ENCODE measurements at regions not wholly inside any gene's neighbourhood (a gene's known extent, or its start where the extent isn't known, plus 50 kb on each side); places are given as distances from the start of the nearest gene placed in this dataset.

DNA sequence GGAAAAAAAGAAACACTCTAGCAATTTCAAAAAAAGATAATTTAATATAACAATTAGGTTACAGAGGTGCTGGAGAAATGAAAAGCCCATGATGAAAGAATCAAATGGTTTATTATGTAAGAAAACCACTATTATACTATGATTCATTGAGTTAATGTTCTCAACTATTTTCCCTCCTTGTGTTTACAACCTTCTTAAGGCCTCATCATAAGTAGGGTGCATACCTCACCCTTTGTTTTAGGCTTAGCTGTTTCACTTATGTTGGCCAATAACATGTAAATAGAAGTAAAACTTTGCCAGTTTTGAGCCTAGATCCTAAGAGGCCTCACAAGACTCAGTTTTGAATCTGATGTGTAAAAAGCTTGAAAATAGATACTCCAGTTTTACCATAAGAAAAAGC, 418.3 kb upstream of the DDX18 start:
- Histone ChIP-seq H3K4me2 (ENCODE audit: low read length) (no peak overlapping the region), H3K36me3 (ENCODE audit: insufficient read depth, low read length) (no peaks in the 10 kb centered on the region), H4K20me1 (ENCODE audit: insufficient read depth, low read length) (no peaks in the 10 kb centered on the region), H3K27me3 (ENCODE audit: insufficient read depth, low read length) (no peaks in the 10 kb centered on the region), H2AFZ (ENCODE audit: low read depth, low read length) (no peak overlapping the region), H3K79me2 (ENCODE audit: insufficient read depth, low read length) (no peaks in the 10 kb centered on the region), H3K4me1 (ENCODE audit: insufficient read depth, low read length) (no peaks in the 10 kb centered on the region), H3K4me3 (ENCODE audit: insufficient read depth, low read depth, low read length) (no peak overlapping the region), H3K27ac (ENCODE audit: low read depth, low read length) (no peak overlapping the region), H3K9me3 (ENCODE audit: insufficient read depth, low read depth, low read length) (peaks cover 3% of the 10 kb centered on the region), H3K9ac (ENCODE audit: low read length) (no peak overlapping the region)
- no peak for DNase-seq (ENCODE audit: low read depth)
- no peaks in the 10 kb centered on the region for H3K27me3 Mint-ChIP-seq (ENCODE audit: low read depth, unreplicated experiment)
- no peak for FAIRE-seq
- H3K9me3 Mint-ChIP-seq (ENCODE audit: unreplicated experiment), result no peaks in the 10 kb centered on the region
- no peak overlapping the region for H3K27ac Mint-ChIP-seq (ENCODE audit: unreplicated experiment)
- H3K36me3 Mint-ChIP-seq (ENCODE audit: low read depth, unreplicated experiment), result no peaks in the 10 kb centered on the region
- no peaks in the 10 kb centered on the region for H3K4me1 Mint-ChIP-seq (ENCODE audit: low read depth, unreplicated experiment)
- no peak overlapping the region for H3K4me3 Mint-ChIP-seq (ENCODE audit: unreplicated experiment)
- TF ChIP-seq CTCF (IDR thresholded peaks at IDR 0.05; ENCODE audit: insufficient read depth, low read depth, low read length) (no peak), EZH2 (IDR thresholded peaks at IDR 0.05; ENCODE audit: insufficient read depth, low read length) (no peak)

GRCh38 chr2:117401582-117401981, 412.9 kb upstream of the DDX18 start:
- H3K36me3 ChIP-seq (ENCODE audit: insufficient read depth, low read length), result no peaks in the 10 kb centered on the region
- no peak overlapping the region for H3K4me3 ChIP-seq (ENCODE audit: insufficient read depth, low read depth, low read length)
- no peaks in the 10 kb centered on the region for H3K9me3 Mint-ChIP-seq (ENCODE audit: unreplicated experiment)
- no peak overlapping the region for H3K4me3 Mint-ChIP-seq (ENCODE audit: unreplicated experiment)
- H3K79me2 ChIP-seq (ENCODE audit: insufficient read depth, low read length), result no peaks in the 10 kb centered on the region
- no peak overlapping the region for H3K9ac ChIP-seq (ENCODE audit: low read length)
- H3K27ac Mint-ChIP-seq (ENCODE audit: unreplicated experiment), result no peak overlapping the region
- DNase-seq (ENCODE audit: low read depth) (no peak), FAIRE-seq (no peak)
- no peaks in the 10 kb centered on the region for H3K27me3 ChIP-seq (ENCODE audit: insufficient read depth, low read length)
- no peaks in the 10 kb centered on the region for H3K4me1 Mint-ChIP-seq (ENCODE audit: low read depth, unreplicated experiment)
- H3K4me2 ChIP-seq (ENCODE audit: low read length), result no peak overlapping the region
- no peaks in the 10 kb centered on the region for H3K4me1 ChIP-seq (ENCODE audit: insufficient read depth, low read length)
- no peak for TF ChIP-seq CTCF (IDR thresholded peaks at IDR 0.05; ENCODE audit: insufficient read depth, low read depth, low read length)
- TF ChIP-seq EZH2 (IDR thresholded peaks at IDR 0.05; ENCODE audit: insufficient read depth, low read length), result no peak
- H3K27me3 Mint-ChIP-seq (ENCODE audit: low read depth, unreplicated experiment), result no peaks in the 10 kb centered on the region
- H2AFZ ChIP-seq (ENCODE audit: low read depth, low read length), result no peak overlapping the region
- H3K36me3 Mint-ChIP-seq (ENCODE audit: low read depth, unreplicated experiment), result no peaks in the 10 kb centered on the region
- H3K9me3 ChIP-seq (ENCODE audit: insufficient read depth, low read depth, low read length), result no peaks in the 10 kb centered on the region
- H3K27ac ChIP-seq (ENCODE audit: low read depth, low read length), result no peak overlapping the region
- H4K20me1 ChIP-seq (ENCODE audit: insufficient read depth, low read length), result no peaks in the 10 kb centered on the region

- Histone ChIP-seq H3K27me3 (ENCODE audit: insufficient read depth, low read length) (no peaks in the 10 kb centered on the region), H3K4me3 (ENCODE audit: insufficient read depth, low read depth, low read length) (no peak overlapping the region), H4K20me1 (ENCODE audit: insufficient read depth, low read length) (no peaks in the 10 kb centered on the region), H3K4me2 (ENCODE audit: low read length) (no peak overlapping the region), H3K27ac (ENCODE audit: low read depth, low read length) (no peak overlapping the region), H3K36me3 (ENCODE audit: insufficient read depth, low read length) (no peaks in the 10 kb centered on the region), H3K79me2 (ENCODE audit: insufficient read depth, low read length) (no peaks in the 10 kb centered on the region), H2AFZ (ENCODE audit: low read depth, low read length) (no peak overlapping the region), H3K9ac (ENCODE audit: low read length) (no peak overlapping the region), H3K4me1 (ENCODE audit: insufficient read depth, low read length) (no peaks in the 10 kb centered on the region), H3K9me3 (ENCODE audit: insufficient read depth, low read depth, low read length) (peaks cover 4% of the 10 kb centered on the region)
- Mint-ChIP-seq H3K27ac (ENCODE audit: unreplicated experiment) (no peak overlapping the region), H3K4me1 (ENCODE audit: low read depth, unreplicated experiment) (no peaks in the 10 kb centered on the region), H3K27me3 (ENCODE audit: low read depth, unreplicated experiment) (peaks cover 7% of the 10 kb centered on the region), H3K36me3 (ENCODE audit: low read depth, unreplicated experiment) (no peaks in the 10 kb centered on the region), H3K4me3 (ENCODE audit: unreplicated experiment) (no peak overlapping the region), H3K9me3 (ENCODE audit: unreplicated experiment) (no peaks in the 10 kb centered on the region)
- FAIRE-seq (no peak), DNase-seq (ENCODE audit: low read depth) (no peak)
- TF ChIP-seq EZH2 (IDR thresholded peaks at IDR 0.05; ENCODE audit: insufficient read depth, low read length), result no peak
- TF ChIP-seq CTCF (IDR thresholded peaks at IDR 0.05; ENCODE audit: insufficient read depth, low read depth, low read length), result no peak
These were observed 408.0 kb upstream of the DDX18 start for GRCh38 chr2:117406443-117406842.
